ENCODE measurements at regions not wholly inside any gene's neighbourhood (a gene's known extent, or its start where the extent isn't known, plus 50 kb on each side); places are given as distances from the start of the nearest gene placed in this dataset.

GRCh38 chr20:52921340-52921739, 50.8 kb upstream of the TSHZ2 start:
- no peak for DNase-seq

DNA sequence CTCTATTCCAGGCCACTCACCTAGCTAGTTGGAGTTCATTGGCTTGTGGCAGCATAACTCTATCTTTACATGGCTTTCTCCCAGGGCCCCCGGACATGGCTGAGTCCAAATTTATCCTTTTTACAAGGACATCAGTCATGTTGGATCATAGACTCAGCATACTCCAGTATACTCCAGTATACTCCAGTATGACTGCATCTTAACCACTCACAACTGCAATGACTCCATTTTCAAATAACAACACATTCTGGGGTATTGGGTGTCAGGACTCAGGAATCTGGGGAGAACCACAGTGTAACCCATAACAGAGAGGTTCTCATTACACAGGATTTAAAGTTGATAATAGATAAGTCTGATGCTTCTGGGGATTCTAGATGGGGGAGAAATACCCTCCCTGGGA, 53.8 kb upstream of the TSHZ2 start:
- DNase-seq: no peak

DNA sequence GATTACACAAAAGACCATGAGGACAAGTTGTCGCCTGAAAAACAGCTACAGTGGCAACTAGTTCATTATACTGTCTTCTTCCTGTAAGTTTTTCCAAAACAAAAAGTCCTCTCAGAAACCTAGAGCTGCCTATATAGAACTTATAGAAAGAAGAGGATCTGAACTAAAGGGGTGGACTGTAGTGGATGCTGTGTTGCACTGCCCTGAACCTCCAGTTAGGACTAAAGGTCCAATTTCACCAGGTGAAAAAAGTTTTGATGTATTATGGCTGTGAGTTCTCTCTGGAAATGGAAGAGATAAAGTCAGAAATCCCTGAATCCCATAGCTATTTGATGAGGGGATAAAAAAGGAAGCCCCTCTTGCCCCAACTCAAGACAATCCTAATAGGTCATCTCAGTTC, 56.6 kb upstream of the TSHZ2 start:
- DNase-seq: no peak

DNA sequence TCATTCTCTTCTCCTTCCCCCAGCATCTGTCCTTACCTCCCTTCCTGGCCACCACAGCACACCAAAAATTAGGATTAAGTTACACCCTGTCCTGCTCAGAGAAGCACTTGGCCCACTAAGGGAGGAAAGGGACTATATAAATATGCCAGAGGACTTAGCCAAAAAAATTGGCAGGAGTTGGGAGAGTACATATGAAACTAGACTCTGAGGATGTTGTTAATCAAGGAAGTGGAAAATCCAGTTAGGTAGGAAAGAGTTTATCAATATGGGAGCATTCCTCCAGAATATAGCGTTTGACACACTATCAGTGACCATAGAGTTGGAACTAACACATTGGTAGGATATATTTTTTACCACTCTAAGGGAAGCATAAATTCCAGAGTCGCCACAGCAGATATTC, 57.3 kb upstream of the TSHZ2 start:
- DNase-seq: no peak

GRCh38 chr20:52913650-52914387, 58.3 kb upstream of the TSHZ2 start:
- no peak for DNase-seq

DNA sequence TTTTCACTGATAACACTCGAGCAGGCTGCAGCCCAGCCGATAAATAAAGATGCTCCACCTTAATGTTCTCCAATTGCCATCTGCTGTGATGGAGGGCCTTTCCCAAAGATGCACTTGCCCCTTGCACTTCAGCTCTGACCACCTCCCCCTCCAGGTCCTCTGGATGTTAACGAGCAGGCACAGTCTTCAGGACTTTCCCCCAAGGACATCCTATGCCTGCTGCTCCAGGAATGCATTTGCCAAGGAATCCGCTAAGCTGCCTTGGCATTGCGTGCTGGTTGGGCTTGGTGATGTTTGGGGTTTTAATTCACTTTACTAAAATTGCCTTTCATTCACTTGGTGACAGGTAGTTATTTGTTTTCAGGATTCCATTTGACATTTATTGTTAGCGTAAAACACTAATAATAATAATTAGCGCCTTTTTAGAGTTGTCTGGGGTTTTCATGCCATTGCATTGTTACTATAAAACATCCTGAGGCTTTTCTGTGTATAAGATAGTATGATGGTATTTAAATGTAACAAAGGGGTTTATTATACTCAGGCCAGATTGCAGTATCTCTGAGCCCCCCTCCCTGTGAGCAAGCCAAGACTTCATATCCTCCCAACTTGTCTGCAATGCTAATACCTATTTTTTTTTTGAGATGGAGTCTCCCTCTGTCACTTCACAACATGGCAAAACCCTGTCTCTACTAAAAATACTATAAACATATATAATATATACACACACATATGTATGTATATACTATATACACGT, 66.7 kb upstream of the TSHZ2 start:
- no peak for DNase-seq

GRCh38 chr20:52904837-52905236, 67.3 kb upstream of the TSHZ2 start:
- no peak for DNase-seq

- DNase-seq: no peak
These were observed 73.0 kb upstream of the TSHZ2 start for GRCh38 chr20:52899041-52899608.

DNA sequence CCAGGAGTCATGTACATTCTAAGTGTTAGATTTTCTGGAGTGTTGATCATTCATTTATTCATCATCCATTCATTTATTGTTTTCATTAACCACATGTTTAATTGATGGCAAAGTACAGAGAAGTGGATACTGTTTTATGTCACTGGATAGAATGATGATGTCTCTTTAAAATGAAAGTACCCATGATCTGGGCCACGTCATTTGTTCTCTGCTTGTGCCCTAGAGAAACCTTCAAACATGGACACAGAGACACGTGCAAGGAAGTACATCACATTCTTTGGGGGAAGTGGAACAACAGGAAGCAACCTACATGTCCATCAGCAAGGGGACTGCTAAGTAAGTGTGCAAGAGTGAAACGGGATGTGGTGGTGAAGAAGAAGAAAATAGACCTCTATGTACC, 75.8 kb upstream of the TSHZ2 start:
- no peak for DNase-seq

GRCh38 chr20:52895701-52896100, 76.5 kb upstream of the TSHZ2 start:
- DNase-seq: no peak

- no peak for DNase-seq
These were observed 76.9 kb upstream of the TSHZ2 start for GRCh38 chr20:52895235-52895634.

DNA sequence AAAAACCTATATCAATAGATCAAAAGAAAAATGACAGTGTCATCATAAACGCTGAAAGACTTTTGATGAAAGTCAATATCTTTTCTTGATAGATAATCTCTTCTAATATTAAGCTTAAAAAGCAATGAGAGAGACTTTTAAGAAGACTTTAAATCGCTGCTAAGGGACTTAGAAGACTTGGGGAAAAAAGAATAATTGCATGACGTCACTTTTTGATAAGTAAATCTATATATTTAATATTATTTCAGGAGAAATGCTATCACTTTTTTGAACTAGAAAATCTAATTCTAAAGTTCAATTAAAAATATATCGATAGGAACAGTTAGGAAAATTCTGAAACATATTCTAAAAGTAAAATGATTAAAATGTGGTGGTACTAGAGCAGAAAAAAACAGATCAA, 78.7 kb upstream of the TSHZ2 start:
- no peak for DNase-seq

DNA sequence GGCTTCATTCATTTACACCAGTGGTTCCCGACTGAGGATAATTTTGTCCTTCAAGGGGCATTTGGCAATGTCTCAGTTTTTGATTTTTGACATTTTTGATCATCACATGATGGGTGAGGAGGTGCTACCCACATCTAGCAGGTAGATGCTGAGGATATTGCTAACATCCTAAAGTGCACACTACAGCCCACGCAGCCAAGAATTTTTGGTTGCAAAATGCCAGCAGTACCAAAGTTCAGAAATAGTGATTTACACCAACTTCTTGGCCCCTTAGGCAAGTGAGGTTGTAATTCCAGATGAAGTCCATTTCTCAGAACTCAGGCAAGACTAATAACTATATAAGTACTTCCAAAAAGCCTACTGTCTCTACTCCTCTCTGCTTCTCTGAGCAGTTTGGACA, 80.1 kb upstream of the TSHZ2 start:
- no peak for DNase-seq

- DNase-seq: no peak
These were observed 82.0 kb upstream of the TSHZ2 start for GRCh38 chr20:52890130-52890529.

DNA sequence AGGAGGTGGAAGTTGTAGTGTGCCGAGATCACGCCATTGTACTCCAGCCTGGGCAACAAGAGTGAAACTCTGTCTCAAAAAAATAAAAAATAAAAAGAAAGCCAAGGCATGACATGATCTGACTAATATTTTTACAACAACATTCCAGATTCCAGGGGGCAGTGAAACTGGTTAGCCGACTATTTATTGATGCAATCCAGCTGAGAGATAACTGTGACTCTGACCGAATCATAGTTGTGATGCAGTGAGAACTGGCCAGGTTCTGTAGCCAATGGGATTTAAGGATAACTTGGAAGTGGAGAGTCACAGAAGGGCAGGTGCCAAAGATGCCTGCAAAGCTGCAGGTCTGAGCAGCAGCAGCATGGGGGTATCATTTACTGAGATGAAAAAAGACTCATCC, 82.9 kb upstream of the TSHZ2 start:
- no peak for DNase-seq

- DNase-seq: no peak
These were observed 84.1 kb upstream of the TSHZ2 start for GRCh38 chr20:52888096-52888495.

DNA sequence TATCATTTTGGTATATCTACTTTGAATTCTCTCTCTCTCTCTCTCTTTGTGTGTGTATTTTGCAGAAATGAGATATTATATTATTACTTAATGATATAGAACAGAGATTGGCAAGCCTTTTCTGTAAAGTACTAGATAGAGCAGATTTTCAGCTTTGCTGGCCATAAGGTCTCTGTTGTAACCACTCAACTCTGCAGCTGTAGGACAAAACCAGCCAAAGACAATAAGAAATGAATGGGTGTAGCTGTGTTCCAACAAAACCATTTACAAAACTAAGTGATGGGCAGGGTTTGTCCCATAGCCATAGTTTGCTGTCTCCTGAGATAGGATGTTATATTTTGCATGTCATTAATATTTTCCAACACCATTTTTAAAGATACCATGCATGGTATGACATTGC, 91.2 kb upstream of the TSHZ2 start:
- no peak for DNase-seq

- no peak for DNase-seq
These were observed 91.9 kb upstream of the TSHZ2 start for GRCh38 chr20:52880259-52880658.

DNA sequence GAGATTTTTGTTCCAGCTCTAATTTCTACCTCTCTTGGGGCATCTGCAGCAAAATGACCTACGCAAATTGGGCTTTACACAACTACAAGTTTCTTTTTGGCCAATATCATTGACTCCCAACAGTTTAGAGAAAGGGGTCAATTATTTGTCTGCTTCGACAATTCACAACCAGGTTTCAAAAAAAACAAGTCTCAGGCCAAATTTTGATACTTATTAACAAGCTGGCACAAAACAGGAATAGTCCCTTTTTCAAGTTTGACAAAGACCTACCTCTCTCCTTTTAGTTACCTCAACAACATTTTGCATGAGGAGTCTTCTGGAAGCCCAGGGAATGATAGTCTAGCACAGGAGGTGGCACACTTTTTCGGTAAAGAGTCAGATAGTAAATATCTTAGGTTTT, 97.9 kb upstream of the TSHZ2 start:
- DNase-seq: no peak

DNA sequence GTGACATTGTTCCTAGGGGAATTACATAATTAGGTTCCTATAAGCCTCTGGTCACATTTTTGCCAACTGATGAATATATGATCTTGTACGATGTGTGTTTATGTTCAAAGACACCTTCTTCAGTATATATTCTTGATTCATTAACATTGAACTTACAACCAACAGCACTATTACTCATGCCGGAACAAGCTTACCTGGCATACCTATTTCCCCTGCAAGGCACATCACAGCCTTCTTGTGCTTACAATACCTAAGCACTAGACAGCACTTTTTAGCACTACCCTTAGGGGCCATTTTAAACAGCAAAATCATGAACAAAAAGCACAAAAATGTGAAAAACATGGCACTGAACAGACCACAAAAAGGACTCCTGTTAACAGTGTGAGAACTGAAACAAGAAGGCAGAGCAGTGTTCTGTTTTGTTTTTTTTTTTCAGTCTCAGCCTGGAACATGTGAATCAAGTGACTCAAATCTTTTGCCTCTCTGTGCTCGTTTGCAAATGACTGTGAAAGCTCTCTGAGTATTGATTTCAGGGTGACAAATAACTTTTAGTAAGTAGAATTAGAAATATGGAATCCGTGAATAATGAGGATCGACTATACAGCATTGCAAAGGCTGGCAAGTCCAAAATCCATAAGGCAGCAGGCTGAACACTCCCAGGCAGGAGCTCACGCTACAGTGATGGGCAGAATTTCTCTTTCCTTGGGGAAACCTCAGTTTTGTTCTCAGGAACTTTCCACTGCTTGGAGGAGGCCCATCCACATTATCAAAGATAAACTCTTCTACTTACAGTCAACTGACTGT, 102.3 kb upstream of the TSHZ2 start:
- no peak for DNase-seq

DNA sequence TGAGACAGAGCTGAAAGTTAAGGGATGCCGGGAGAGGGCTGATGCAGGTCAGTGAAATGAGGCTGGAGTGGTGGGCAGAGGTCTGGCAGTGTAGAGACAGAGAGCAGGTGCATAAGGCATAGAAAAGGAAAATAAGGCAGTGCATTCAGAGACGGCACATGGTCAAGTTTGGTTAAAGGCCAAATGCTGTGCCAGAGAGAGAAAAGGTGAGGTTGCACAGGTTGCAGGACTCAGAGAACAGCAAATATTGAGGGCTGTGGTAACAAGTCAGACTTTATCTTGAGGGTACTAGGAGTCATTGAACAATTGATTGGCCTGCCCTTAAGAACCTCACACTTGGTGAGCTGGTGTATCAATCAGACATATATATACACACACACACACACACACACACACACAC, 102.9 kb upstream of the TSHZ2 start:
- DNase-seq: no peak

DNA sequence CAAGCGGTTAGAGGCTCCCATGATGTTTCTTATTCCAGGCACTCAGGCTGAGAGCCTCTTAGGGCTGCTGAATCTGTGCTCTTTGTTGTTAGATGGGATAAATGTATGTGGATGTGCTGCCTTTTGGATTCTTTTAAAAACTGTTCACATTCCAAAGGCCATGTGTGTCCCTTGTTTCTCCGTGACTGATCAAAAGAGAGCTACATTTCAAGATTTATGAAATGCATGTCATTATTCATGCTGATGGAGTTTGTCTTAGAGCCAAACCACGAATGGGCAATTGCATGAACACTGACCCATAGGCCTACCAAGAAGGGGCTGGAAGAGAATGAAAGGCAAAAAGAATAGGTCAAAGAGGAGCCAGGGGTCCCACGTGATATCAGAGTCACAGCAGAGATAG, 104.9 kb upstream of the TSHZ2 start:
- no peak for DNase-seq

DNA sequence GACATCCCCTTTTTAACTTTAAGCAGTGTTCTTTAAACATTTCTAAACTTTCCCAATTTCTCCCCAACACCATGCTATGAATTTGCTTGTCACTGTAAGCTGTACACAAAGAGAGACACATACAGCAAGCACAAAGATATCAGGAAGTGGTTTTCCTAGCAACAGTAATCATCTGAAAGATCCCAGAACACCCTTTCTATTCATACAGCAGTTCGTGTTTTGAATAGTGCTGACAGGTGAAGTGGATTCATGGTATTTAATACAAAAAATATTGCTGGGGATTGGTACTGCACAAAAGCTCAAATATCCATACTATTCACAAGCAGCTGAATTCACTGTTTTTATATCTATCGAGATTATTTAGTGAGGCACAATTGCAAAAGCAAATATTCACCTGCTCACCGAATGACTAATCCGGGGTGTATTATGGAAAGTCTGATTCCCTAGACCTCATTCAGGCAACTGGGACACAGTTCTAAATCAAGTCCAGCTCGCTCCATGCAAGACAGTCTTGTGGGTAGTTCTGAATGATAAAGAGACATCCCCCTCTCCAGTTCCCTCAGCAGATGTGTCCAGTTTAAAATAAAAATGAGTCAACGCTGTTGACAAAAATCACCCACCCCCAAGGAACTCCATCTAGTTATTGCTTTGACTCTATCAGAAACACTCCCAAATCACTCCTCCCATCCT, 107.1 kb upstream of the TSHZ2 start:
- no peak for DNase-seq
